ENCODE measurements at regions not wholly inside any gene's neighbourhood (a gene's known extent, or its start where the extent isn't known, plus 50 kb on each side); places are given as distances from the start of the nearest gene placed in this dataset.

- TF ChIP-seq EZH2 (IDR thresholded peaks at IDR 0.05; ENCODE audit: borderline replicate concordance, low read depth, low read length, severe bottlenecking) (no peak), CTCF (IDR thresholded peaks at IDR 0.05; ENCODE audit: borderline replicate concordance, extremely low read depth, low read length, poor library complexity, severe bottlenecking) (no peak)
These were observed 68.7 kb downstream of the IL12A start for GRCh38 chr3:160057331-160057730.
